Transverse colon (tissue), 4 donors: ENCODE measurements at regions not wholly inside any gene's neighbourhood (a gene's known extent, or its start where the extent isn't known, plus 50 kb on each side); places are given as distances from the start of the nearest gene placed in this dataset.

Source experiments
- DNase-seq: peaks from one replicate; pipeline ENCODE4 v3.0.0-alpha.2; 2019
- H3K27ac ChIP-seq, 4 donors: fragments of 200-600 bp; sonication (generic); 2 replicates each; pipeline ENCODE4 v1.5.1; 2016 to 2018; ENCODE audit warnings: inconsistent platforms in 4 of 4
- H3K27me3 ChIP-seq: fragments of 200-600 bp; sonication (generic); 2 replicates; pipeline ENCODE4 v1.5.1; 2017; ENCODE audit warnings: inconsistent platforms
- H3K36me3 ChIP-seq, 4 donors: fragments of 200-600 bp; sonication (generic); 2 replicates each; pipeline ENCODE4 v1.5.1; 2017 to 2019; ENCODE audit warnings: inconsistent platforms in 4 of 4
- H3K4me1 ChIP-seq, 4 donors: fragments of 200-600 bp; sonication (generic); 2 replicates each; pipeline ENCODE4 v1.5.1; 2017 to 2020; ENCODE audit warnings: inconsistent platforms in 4 of 4
- H3K4me3 ChIP-seq, 4 donors: fragments of 200-600 bp; sonication (generic); 1 replicate in 1 of 4; 2 replicates in 3 of 4; pipeline versions ENCODE4 v1.5.1 to v1.6.1; 2017 to 2019; ENCODE audit warnings: inconsistent platforms in 4 of 4
- H3K9me3 ChIP-seq, 2 donors: fragments of 200-600 bp; sonication (generic); 2 replicates each; pipeline ENCODE4 v1.5.1; 2017 to 2019; ENCODE audit warnings: inconsistent platforms in 2 of 2
- EP300 ChIP-seq: sonication (generic); formaldehyde crosslinking; IDR thresholded peaks from one replicate; pipeline ENCODE4 v1.6.1; 2017; ENCODE audit warnings: antibody characterized with exemption, low read depth
- POLR2A ChIP-seq: fragments of 450-650 bp; IDR thresholded peaks from one replicate; pipeline ENCODE4 v1.6.1; 2016; ENCODE audit warnings: antibody characterized with exemption, mild to moderate bottlenecking, moderate library complexity
- POLR2AphosphoS5 ChIP-seq, 3 donors: sonication (generic); formaldehyde crosslinking; IDR thresholded peaks; one replicate each; pipeline ENCODE4 v1.6.1; 2016; ENCODE audit warnings: antibody characterized with exemption in 3 of 3
- whole genome bisulfite sequencing, 2 donors: methylation state at CpG; one replicate each; pipeline ENCODE4 v1.1.5; 2018; ENCODE audit warnings: low coverage in 1 of 2; 5-methylcytosine and 5-hydroxymethylcytosine counted together
- in situ Hi-C, 4 donors: fragments of 200-750 bp; cut with MboI; loops; one replicate each; pipeline versions ENCODE4 v1.15.0 to v1.15.1; 2017; ENCODE audit warnings: low sequenced_read_pairs in 3 of 4, low pct_ligation_motif_present in 1 of 4, low pct_unique_long_range_greater_than_20kb in 1 of 4
- intact Hi-C: fragments of 100-400 bp; cut with DNase I; formaldehyde crosslinking; loops from one replicate; pipeline ENCODE4 v1.15.1; 2023; ENCODE audit warnings: low total_unique reads
- TF ChIP-seq, protein P1 (sequence below), 5 experiments: fragments of 200-600 bp in 3 of 5; fragments of 450-650 bp in 2 of 5; sonication (generic) in 3 of 5; IDR thresholded peaks; 1 replicate in 2 of 5; 2 replicates in 3 of 5; pipeline ENCODE4 v1.5.1; 2016 to 2017; ENCODE audit warnings: antibody characterized with exemption in 5 of 5, inconsistent platforms in 3 of 5, mild to moderate bottlenecking in 2 of 5, moderate library complexity in 1 of 5

DNA sequence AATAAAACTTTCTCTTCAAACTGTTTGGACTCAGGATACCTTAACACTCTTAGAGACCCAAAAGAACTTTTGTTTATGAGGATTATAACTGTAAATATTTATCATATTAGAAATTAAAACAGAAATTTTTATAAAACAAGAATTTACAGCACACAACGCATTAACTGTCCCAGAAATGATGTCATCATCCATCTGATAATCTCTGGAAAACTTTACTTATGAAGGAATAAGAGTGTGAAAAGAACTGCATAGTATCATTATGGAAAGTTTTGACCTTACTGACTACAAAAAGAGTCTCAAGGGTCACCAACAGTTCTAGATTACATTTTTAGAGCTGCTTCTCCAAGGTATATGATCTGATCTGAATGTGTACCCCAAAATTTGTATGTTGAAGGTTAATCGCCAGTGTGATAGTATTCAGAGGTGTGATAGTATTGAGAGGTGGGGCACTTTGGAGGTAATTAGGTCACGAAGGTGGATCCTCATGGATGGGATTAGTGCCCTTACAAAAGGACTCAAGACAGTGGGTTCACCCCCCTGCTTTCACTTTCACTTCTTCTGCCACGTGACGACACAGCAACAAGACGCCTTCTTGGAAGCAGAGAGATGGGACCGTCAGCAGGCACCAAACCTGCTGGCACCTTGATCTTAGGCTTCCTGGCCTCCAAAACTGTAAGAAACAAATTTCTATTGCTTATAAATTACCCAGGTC is 95.7 kb upstream of the NR5A2 start:
- TF ChIP-seq POLR2A: no peak
- TF ChIP-seq EP300: no peak
- TF ChIP-seq, protein P1, sequence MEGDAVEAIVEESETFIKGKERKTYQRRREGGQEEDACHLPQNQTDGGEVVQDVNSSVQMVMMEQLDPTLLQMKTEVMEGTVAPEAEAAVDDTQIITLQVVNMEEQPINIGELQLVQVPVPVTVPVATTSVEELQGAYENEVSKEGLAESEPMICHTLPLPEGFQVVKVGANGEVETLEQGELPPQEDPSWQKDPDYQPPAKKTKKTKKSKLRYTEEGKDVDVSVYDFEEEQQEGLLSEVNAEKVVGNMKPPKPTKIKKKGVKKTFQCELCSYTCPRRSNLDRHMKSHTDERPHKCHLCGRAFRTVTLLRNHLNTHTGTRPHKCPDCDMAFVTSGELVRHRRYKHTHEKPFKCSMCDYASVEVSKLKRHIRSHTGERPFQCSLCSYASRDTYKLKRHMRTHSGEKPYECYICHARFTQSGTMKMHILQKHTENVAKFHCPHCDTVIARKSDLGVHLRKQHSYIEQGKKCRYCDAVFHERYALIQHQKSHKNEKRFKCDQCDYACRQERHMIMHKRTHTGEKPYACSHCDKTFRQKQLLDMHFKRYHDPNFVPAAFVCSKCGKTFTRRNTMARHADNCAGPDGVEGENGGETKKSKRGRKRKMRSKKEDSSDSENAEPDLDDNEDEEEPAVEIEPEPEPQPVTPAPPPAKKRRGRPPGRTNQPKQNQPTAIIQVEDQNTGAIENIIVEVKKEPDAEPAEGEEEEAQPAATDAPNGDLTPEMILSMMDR (IDR thresholded peaks at IDR 0.05): no peak
- no peak for TF ChIP-seq POLR2AphosphoS5 (IDR thresholded peaks at IDR 0.05)
- Histone ChIP-seq H3K27me3 (no peaks in the 10 kb centered on the region), H3K36me3 (no peaks in the 10 kb centered on the region), H3K4me3 (no peak overlapping the region), H3K27ac (no peak overlapping the region), H3K4me1 (no peaks in the 10 kb centered on the region), H3K9me3 (no peaks in the 10 kb centered on the region)
- DNase-seq: peak; percentile 10
- intact Hi-C loops: no loop called here
- in situ Hi-C loops: no loop called here
- WGBS, 2 donors: 73 to 74% methylated on average over 2 to 7 of the region's 7 CpGs

DNA sequence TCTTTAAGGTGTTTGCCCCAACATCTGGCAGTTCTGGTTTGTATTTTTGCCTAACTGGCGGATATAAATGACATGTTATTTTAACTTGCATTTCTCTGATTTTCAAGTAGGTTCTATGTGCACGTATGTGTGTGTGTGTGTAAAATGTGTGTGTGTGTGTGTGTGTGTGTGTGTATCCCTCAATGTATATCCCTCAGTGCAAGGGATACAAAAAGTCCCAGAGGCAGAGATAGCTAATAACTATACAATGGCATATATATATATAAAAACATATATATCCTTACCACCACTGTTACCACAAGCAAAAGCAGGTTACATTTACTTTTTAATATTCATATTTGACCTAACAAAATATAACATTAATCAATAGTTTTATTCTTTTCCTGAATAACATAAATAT is 95.0 kb upstream of the NR5A2 start:
- no peaks in the 10 kb centered on the region for H3K27me3 ChIP-seq
- intact Hi-C loops (no loop called here), in situ Hi-C loops (no loop called here)
- no peak for TF ChIP-seq EP300
- H3K4me3 ChIP-seq: no peak overlapping the region
- no peak for DNase-seq
- no peaks in the 10 kb centered on the region for H3K36me3 ChIP-seq
- WGBS, 2 donors: 72 to 88% methylated on average over 2 of the region's 2 CpGs
- H3K27ac ChIP-seq: no peak overlapping the region
- no peaks in the 10 kb centered on the region for H3K4me1 ChIP-seq
- H3K9me3 ChIP-seq: no peaks in the 10 kb centered on the region

GRCh38 chr1:199936441-199936840 is 91.1 kb upstream of the NR5A2 start:
- intact Hi-C loops (no loop called here), in situ Hi-C loops (no loop called here)
- WGBS, 2 donors: 75 to 79% methylated on average over 1 to 4 of the region's 4 CpGs
- TF ChIP-seq EP300 (no peak), POLR2AphosphoS5 (IDR thresholded peaks at IDR 0.05) (no peak), POLR2A (no peak)
- TF ChIP-seq, protein P1 (IDR thresholded peaks at IDR 0.05): no peak
- H3K4me1 ChIP-seq: no peaks in the 10 kb centered on the region
- no peak for DNase-seq
- no peak overlapping the region for H3K27ac ChIP-seq
- no peak overlapping the region for H3K4me3 ChIP-seq
- no peaks in the 10 kb centered on the region for H3K36me3 ChIP-seq
- no peaks in the 10 kb centered on the region for H3K9me3 ChIP-seq
- H3K27me3 ChIP-seq: no peaks in the 10 kb centered on the region

GRCh38 chr1:199937161-199937560 is 90.3 kb upstream of the NR5A2 start:
- Histone ChIP-seq H3K27me3 (no peaks in the 10 kb centered on the region), H3K4me3 (no peak overlapping the region), H3K27ac (no peak overlapping the region), H3K4me1 (no peaks in the 10 kb centered on the region), H3K9me3 (no peaks in the 10 kb centered on the region), H3K36me3 (no peaks in the 10 kb centered on the region)
- TF ChIP-seq, protein P1 (IDR thresholded peaks at IDR 0.05): no peak
- TF ChIP-seq POLR2A (no peak), POLR2AphosphoS5 (IDR thresholded peaks at IDR 0.05) (no peak), EP300 (no peak)
- no peak for DNase-seq
- WGBS, 2 donors: 85 to 92% methylated on average over 4 of the region's 4 CpGs
- intact Hi-C loops (no loop called here), in situ Hi-C loops (no loop called here)

DNA sequence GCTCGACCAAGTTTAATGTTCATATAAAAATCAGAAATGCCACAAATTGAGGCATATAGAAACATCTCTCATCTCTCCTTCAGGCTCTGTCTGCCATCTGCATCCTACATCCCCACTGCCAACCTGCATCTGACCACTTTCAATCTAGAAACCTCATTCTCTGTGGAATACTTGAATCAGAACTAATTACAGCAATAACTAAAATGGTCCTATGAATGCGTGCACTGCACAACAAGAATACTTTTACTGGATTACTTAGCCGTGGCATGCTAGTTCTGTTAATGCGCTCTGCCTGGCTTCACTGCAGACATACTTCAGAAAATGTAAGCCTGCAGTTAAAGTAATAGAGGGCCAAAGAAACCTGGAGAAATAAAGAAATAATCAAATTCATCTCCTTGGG is 89.8 kb upstream of the NR5A2 start:
- in situ Hi-C loops (no loop called here), intact Hi-C loops (no loop called here)
- no peak overlapping the region for H3K4me3 ChIP-seq
- H3K27me3 ChIP-seq: no peaks in the 10 kb centered on the region
- no peaks in the 10 kb centered on the region for H3K4me1 ChIP-seq
- H3K9me3 ChIP-seq: no peaks in the 10 kb centered on the region
- H3K36me3 ChIP-seq: no peaks in the 10 kb centered on the region
- DNase-seq: no peak
- H3K27ac ChIP-seq: no peak overlapping the region
- 79 to 84% methylated on average over 4 of the region's 4 CpGs for WGBS, 2 donors
- TF ChIP-seq, protein P1 (IDR thresholded peaks at IDR 0.05): no peak
- no peak for TF ChIP-seq POLR2AphosphoS5 (IDR thresholded peaks at IDR 0.05)
- TF ChIP-seq EP300: no peak
- TF ChIP-seq POLR2A: no peak
